Fibroblast of mammary gland (primary cell): ENCODE measurements at regions not wholly inside any gene's neighbourhood (a gene's known extent, or its start where the extent isn't known, plus 50 kb on each side); places are given as distances from the start of the nearest gene placed in this dataset.

Source experiments
- DNase-seq: peaks from one replicate; pipeline ENCODE4 v3.0.0-alpha.2; 2010; ENCODE audit warnings: low read depth
- H3K4me3 ChIP-seq: 2 replicates; pipeline ENCODE4 v1.5.1; 2011; ENCODE audit warnings: low read depth, mild to moderate bottlenecking, low read length, moderate library complexity; ENCODE audit not compliant: control insufficient read depth
- TF ChIP-seq, protein P1 (sequence below): conservative IDR thresholded peaks from 2 replicates; pipeline ENCODE4 v1.5.1; 2011; ENCODE audit warnings: low read depth, low read length, inconsistent platforms; ENCODE audit not compliant: control insufficient read depth, insufficient read depth

DNA sequence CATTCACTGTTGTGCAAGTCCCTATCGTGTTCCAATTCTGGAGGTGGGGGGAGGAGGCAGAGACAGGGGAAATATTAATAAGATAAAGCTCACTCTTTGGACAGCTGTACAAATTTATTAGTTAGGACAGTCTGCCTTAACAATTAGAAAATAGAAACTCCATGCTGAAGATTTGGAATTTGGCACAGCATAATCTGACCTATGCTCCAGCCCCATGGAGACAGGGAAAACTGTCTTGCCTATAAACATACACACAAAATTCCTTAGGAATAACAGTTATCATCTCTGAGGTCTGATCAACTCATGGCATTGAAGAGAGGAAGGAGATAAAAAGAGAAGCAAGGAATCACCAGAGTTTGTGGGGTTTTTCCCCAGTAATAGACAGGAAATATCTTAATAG, 335.4 kb upstream of the MEOX2 start:
- no peak for DNase-seq
- TF ChIP-seq, protein P1, sequence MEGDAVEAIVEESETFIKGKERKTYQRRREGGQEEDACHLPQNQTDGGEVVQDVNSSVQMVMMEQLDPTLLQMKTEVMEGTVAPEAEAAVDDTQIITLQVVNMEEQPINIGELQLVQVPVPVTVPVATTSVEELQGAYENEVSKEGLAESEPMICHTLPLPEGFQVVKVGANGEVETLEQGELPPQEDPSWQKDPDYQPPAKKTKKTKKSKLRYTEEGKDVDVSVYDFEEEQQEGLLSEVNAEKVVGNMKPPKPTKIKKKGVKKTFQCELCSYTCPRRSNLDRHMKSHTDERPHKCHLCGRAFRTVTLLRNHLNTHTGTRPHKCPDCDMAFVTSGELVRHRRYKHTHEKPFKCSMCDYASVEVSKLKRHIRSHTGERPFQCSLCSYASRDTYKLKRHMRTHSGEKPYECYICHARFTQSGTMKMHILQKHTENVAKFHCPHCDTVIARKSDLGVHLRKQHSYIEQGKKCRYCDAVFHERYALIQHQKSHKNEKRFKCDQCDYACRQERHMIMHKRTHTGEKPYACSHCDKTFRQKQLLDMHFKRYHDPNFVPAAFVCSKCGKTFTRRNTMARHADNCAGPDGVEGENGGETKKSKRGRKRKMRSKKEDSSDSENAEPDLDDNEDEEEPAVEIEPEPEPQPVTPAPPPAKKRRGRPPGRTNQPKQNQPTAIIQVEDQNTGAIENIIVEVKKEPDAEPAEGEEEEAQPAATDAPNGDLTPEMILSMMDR = no peak
- no peak overlapping the region for H3K4me3 ChIP-seq

DNA sequence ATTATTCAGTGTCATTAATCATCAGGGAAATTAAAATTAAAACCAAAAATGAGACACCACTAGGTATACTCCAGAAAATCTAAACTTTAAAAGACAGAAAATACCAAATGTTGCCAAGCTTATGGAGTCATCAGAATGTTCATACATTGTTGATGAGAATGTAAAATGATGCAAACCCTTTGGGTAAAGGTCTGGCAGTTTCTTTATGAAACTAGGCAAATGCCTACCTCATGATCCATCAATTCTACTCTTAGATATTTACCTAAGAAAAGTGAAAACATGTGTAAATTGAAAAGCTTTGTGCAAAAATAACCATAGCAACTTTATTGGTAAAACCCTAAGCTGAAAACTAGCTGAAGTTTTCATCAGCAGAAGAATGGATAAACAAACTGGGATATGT, 329.5 kb upstream of the MEOX2 start:
- TF ChIP-seq, protein P1 = no peak

DNA sequence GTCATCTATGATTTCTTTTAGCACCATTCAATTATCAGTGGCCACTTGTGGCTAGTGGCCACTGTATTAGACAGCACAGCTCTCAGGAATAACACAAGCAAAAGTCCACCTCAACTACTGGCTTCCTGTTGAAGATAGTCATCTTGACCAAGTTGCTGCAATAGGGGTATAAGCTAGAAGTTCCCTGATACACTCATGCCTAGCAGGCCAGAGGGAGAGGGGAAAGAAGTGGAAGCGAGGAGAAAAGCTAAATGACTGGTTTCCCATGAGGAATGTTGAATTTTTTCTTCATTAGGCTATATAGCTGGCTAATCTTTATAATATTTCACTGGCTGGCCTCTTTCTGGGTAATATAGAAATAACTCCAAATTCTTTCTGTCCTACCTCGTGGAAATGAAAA, 327.5 kb upstream of the MEOX2 start:
- TF ChIP-seq, protein P1 = no peak
- H3K4me3 ChIP-seq = no peak overlapping the region
- DNase-seq = no peak

More for the DNA sequence above, 329.5 kb upstream of the MEOX2 start:
- DNase-seq = peak; percentile 60
- no peak overlapping the region for H3K4me3 ChIP-seq

DNA sequence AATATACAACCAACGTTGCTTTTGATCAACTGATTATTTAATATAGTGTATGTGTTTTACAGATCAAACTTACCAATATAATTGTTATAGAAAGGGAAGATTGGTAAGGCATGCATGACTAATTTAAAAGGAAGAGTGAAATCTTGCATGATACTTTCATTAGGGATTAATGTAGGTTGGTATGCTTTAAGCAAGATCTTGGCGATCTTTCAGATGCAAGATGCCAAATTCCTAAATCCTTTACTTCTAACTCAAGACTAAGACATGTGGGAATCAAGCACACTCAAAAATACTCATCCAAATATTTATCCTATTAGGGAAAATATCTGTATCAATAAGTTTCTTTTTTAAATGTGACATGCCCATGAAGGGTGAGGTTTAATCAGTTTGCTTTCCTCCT, 321.4 kb upstream of the MEOX2 start:
- peak; percentile 28 for DNase-seq
- TF ChIP-seq, protein P1 = no peak
- no peak overlapping the region for H3K4me3 ChIP-seq

DNA sequence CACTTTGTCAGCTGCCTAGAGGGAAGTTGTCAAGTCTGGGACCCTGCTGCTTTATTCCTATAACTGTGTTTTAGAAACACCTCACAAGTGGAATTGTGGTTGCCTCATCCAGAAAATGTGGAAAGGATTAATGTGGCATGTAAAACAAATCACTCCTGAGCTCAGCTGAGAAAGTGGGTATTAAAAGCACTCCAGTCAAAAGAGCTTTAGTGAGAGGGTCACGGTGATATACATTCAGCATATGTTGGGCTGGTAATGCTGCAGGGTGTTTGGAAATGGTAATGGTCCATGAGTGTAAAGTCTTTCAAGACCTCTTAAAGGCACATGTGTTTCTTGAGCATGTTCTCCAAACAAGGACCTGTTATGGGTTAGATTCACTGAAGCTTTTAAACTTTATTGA, 318.2 kb upstream of the MEOX2 start:
- H3K4me3 ChIP-seq = no peak overlapping the region
- TF ChIP-seq, protein P1 = no peak
- no peak for DNase-seq

DNA sequence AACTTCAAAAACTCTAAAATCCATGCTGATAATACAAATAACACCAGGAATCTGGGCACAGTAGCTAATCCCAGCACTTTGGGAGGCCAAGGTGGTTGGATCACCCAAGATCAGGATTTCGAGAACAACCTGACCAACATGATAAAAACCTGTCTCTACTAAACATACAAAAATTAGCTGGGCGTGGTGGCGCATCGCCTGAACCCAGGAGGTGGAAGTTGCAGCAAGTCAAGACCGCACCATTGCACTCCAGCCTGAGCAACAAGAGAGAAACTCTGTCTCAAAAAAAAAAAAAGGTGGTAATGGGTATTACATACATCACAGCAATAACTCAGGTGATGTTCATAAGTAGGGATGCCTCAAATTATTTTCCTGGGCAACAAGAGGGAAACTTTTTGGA, 315.0 kb upstream of the MEOX2 start:
- no peak overlapping the region for H3K4me3 ChIP-seq
- TF ChIP-seq, protein P1 = no peak
- DNase-seq = no peak

DNA sequence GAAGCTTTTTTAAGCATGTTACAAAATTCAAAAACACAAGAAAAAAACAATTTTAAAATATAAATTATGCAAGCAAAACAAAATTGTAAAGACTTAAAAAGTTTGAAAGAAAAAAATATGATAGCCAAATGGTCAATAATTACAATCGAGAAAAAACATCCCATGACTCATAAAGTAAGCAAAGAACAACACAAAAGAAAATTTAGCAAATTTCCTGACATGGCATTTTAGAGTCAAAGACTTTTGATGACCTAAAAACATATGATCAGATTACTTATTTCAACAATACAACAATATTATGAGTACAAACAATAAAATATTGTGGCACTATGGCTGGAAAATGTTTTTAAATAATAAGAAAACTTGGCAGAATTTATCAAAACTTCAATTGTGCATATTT, 312.1 kb upstream of the MEOX2 start:
- TF ChIP-seq, protein P1 = no peak
- no peak overlapping the region for H3K4me3 ChIP-seq
- DNase-seq = no peak
